ENCODE measurements at regions not wholly inside any gene's neighbourhood (a gene's known extent, or its start where the extent isn't known, plus 50 kb on each side); places are given as distances from the start of the nearest gene placed in this dataset.

DNA sequence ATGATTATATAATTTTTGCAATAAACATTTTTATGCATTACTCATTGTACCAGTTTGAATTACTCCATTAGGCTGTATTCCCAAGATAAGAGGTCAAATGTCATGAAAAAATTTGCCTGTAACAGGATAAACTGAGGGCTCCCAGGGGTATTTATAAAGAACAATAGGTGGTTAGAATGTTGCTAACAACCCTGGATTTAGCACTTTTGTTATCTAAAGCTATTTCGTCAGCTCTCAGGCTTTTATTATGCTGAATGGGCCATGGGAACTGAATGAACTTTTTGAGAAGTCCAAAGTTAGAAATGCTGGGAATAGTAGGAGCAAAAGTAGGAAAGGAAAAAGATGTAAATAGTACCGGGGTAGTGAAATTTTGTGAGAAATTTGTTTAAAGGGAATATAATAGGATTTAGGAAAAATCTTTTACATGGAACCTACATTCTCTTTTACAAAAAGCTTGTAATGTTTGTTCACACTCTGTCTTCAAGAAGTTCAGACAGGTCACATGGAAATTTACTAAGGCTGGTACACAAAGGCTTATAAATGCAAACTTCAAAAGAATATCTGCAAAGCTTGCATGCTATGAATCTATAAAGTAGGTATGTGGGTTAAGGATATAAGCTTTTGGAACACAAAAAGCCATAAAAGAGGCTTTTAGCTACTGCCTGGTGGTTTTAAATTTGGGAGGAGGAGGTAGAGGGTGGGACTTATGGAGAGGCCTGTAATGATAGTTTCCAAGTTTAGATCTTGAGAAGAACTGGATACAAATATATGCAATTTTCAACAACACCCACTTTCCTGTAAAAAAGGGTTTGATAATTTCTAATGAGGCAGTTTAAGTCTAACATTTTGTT lies 445.8 kb upstream of the NAALADL2 start (continued):
- TF ChIP-seq BRCA1 (IDR thresholded peaks at IDR 0.05; ENCODE audit: low read depth, low read length) = no peak
